ENCODE measurements at regions not wholly inside any gene's neighbourhood (a gene's known extent, or its start where the extent isn't known, plus 50 kb on each side); places are given as distances from the start of the nearest gene placed in this dataset.
"Not testable (repeated sequence)": the region's sequence is repeated elsewhere in the genome, so short reads cannot be mapped to it uniquely, and the experiment has no call there.

GRCh38 chr20:12528104-12528503, 480.7 kb upstream of the SPTLC3 start:
- FAIRE-seq = no peak
- TF ChIP-seq TAF1 (IDR thresholded peaks at IDR 0.05; ENCODE audit: low read depth, low read length) (no peak), PAX5 (IDR thresholded peaks at IDR 0.05; ENCODE audit: insufficient read depth, low read length, severe bottlenecking) (no peak), POLR2AphosphoS5 (IDR thresholded peaks at IDR 0.05; ENCODE audit: low read depth, low read length) (no peak), POLR2A (IDR thresholded peaks at IDR 0.05; ENCODE audit: low read depth, low read length) (no peak), SPI1 (IDR thresholded peaks at IDR 0.05; ENCODE audit: low read depth, low read length) (no peak), POU2F2 (IDR thresholded peaks at IDR 0.05; ENCODE audit: low read depth, low read length) (no peak)
- no peak for DNase-seq (ENCODE audit: insufficient read length, low spot score)

GRCh38 chr20:12528591-12529041, 480.2 kb upstream of the SPTLC3 start:
- DNase-seq (ENCODE audit: insufficient read length, low spot score) (no peak), FAIRE-seq (no peak)
- TF ChIP-seq SPI1 (IDR thresholded peaks at IDR 0.05; ENCODE audit: low read depth, low read length) (no peak), POLR2AphosphoS5 (IDR thresholded peaks at IDR 0.05; ENCODE audit: low read depth, low read length) (no peak), POU2F2 (IDR thresholded peaks at IDR 0.05; ENCODE audit: low read depth, low read length) (no peak), POLR2A (IDR thresholded peaks at IDR 0.05; ENCODE audit: low read depth, low read length) (no peak), TAF1 (IDR thresholded peaks at IDR 0.05; ENCODE audit: low read depth, low read length) (no peak), PAX5 (IDR thresholded peaks at IDR 0.05; ENCODE audit: insufficient read depth, low read length, severe bottlenecking) (no peak)

GRCh38 chr20:12531626-12532025, 477.1 kb upstream of the SPTLC3 start:
- no peak for FAIRE-seq
- no peak for DNase-seq (ENCODE audit: insufficient read length, low spot score)
- TF ChIP-seq POU2F2 (IDR thresholded peaks at IDR 0.05; ENCODE audit: low read depth, low read length) (no peak), POLR2AphosphoS5 (IDR thresholded peaks at IDR 0.05; ENCODE audit: low read depth, low read length) (no peak), SPI1 (IDR thresholded peaks at IDR 0.05; ENCODE audit: low read depth, low read length) (no peak), PAX5 (IDR thresholded peaks at IDR 0.05; ENCODE audit: insufficient read depth, low read length, severe bottlenecking) (no peak), TAF1 (IDR thresholded peaks at IDR 0.05; ENCODE audit: low read depth, low read length) (no peak), POLR2A (IDR thresholded peaks at IDR 0.05; ENCODE audit: low read depth, low read length) (no peak)

GRCh38 chr20:12535316-12535715, 473.5 kb upstream of the SPTLC3 start:
- DNase-seq (ENCODE audit: insufficient read length, low spot score) = no peak
- no peak for FAIRE-seq
- TF ChIP-seq PAX5 (IDR thresholded peaks at IDR 0.05; ENCODE audit: insufficient read depth, low read length, severe bottlenecking) (no peak), SPI1 (IDR thresholded peaks at IDR 0.05; ENCODE audit: low read depth, low read length) (no peak)

- FAIRE-seq (no peak), DNase-seq (ENCODE audit: insufficient read length, low spot score) (no peak)
Measured at GRCh38 chr20:12535770-12536169, 473.0 kb upstream of the SPTLC3 start.

GRCh38 chr20:12554426-12554825, 454.3 kb upstream of the SPTLC3 start:
- DNase-seq (ENCODE audit: insufficient read length, low spot score) = no peak
- FAIRE-seq = no peak
- TF ChIP-seq TAF1 (IDR thresholded peaks at IDR 0.05; ENCODE audit: low read depth, low read length) = no peak
- TF ChIP-seq POU2F2 (IDR thresholded peaks at IDR 0.05; ENCODE audit: low read depth, low read length) = no peak
- TF ChIP-seq POLR2A (IDR thresholded peaks at IDR 0.05; ENCODE audit: low read depth, low read length) = no peak
- TF ChIP-seq PAX5 (IDR thresholded peaks at IDR 0.05; ENCODE audit: insufficient read depth, low read length, severe bottlenecking) = no peak
- no peak for TF ChIP-seq SPI1 (IDR thresholded peaks at IDR 0.05; ENCODE audit: low read depth, low read length)
- no peak for TF ChIP-seq POLR2AphosphoS5 (IDR thresholded peaks at IDR 0.05; ENCODE audit: low read depth, low read length)

More at GRCh38 chr20:12535770-12536169, 473.0 kb upstream of the SPTLC3 start:
- TF ChIP-seq SPI1 (IDR thresholded peaks at IDR 0.05; ENCODE audit: low read depth, low read length) (no peak), PAX5 (IDR thresholded peaks at IDR 0.05; ENCODE audit: insufficient read depth, low read length, severe bottlenecking) (no peak), POLR2A (IDR thresholded peaks at IDR 0.05; ENCODE audit: low read depth, low read length) (no peak), POU2F2 (IDR thresholded peaks at IDR 0.05; ENCODE audit: low read depth, low read length) (no peak), TAF1 (IDR thresholded peaks at IDR 0.05; ENCODE audit: low read depth, low read length) (no peak), POLR2AphosphoS5 (IDR thresholded peaks at IDR 0.05; ENCODE audit: low read depth, low read length) (no peak)

- no peak for DNase-seq (ENCODE audit: insufficient read length, low spot score)
- no peak for TF ChIP-seq POU2F2 (IDR thresholded peaks at IDR 0.05; ENCODE audit: low read depth, low read length)
- no peak for FAIRE-seq
Measured at GRCh38 chr20:12555369-12555768, 453.4 kb upstream of the SPTLC3 start.

GRCh38 chr20:12555849-12556248, 452.9 kb upstream of the SPTLC3 start:
- FAIRE-seq; DNase-seq (ENCODE audit: insufficient read length, low spot score): not testable (repeated sequence)

GRCh38 chr20:12557224-12557623, 451.5 kb upstream of the SPTLC3 start:
- TF ChIP-seq SPI1 (IDR thresholded peaks at IDR 0.05; ENCODE audit: low read depth, low read length) = no peak
- TF ChIP-seq POLR2AphosphoS5 (IDR thresholded peaks at IDR 0.05; ENCODE audit: low read depth, low read length) = no peak
- TF ChIP-seq TAF1 (IDR thresholded peaks at IDR 0.05; ENCODE audit: low read depth, low read length) = no peak
- TF ChIP-seq POLR2A (IDR thresholded peaks at IDR 0.05; ENCODE audit: low read depth, low read length) = no peak
- no peak for TF ChIP-seq PAX5 (IDR thresholded peaks at IDR 0.05; ENCODE audit: insufficient read depth, low read length, severe bottlenecking)
- no peak for TF ChIP-seq POU2F2 (IDR thresholded peaks at IDR 0.05; ENCODE audit: low read depth, low read length)
- FAIRE-seq (no peak), DNase-seq (ENCODE audit: insufficient read length, low spot score) (no peak)

- TF ChIP-seq PAX5 (IDR thresholded peaks at IDR 0.05; ENCODE audit: insufficient read depth, low read length, severe bottlenecking) (no peak), TAF1 (IDR thresholded peaks at IDR 0.05; ENCODE audit: low read depth, low read length) (no peak), POU2F2 (IDR thresholded peaks at IDR 0.05; ENCODE audit: low read depth, low read length) (no peak), POLR2A (IDR thresholded peaks at IDR 0.05; ENCODE audit: low read depth, low read length) (no peak), POLR2AphosphoS5 (IDR thresholded peaks at IDR 0.05; ENCODE audit: low read depth, low read length) (no peak), SPI1 (IDR thresholded peaks at IDR 0.05; ENCODE audit: low read depth, low read length) (no peak)
- DNase-seq (ENCODE audit: insufficient read length, low spot score) = no peak
- FAIRE-seq = no peak
Measured at GRCh38 chr20:12564979-12565378, 443.8 kb upstream of the SPTLC3 start.

GRCh38 chr20:12566596-12566995, 442.2 kb upstream of the SPTLC3 start:
- DNase-seq (ENCODE audit: insufficient read length, low spot score) (no peak), FAIRE-seq (no peak)
- TF ChIP-seq SPI1 (IDR thresholded peaks at IDR 0.05; ENCODE audit: low read depth, low read length) (no peak), TAF1 (IDR thresholded peaks at IDR 0.05; ENCODE audit: low read depth, low read length) (no peak), POU2F2 (IDR thresholded peaks at IDR 0.05; ENCODE audit: low read depth, low read length) (no peak), POLR2AphosphoS5 (IDR thresholded peaks at IDR 0.05; ENCODE audit: low read depth, low read length) (no peak), POLR2A (IDR thresholded peaks at IDR 0.05; ENCODE audit: low read depth, low read length) (no peak), PAX5 (IDR thresholded peaks at IDR 0.05; ENCODE audit: insufficient read depth, low read length, severe bottlenecking) (no peak)

All from GM12891 (cell line).